GM20000 (cell line): ENCODE measurements at regions not wholly inside any gene's neighbourhood (a gene's known extent, or its start where the extent isn't known, plus 50 kb on each side); places are given as distances from the start of the nearest gene placed in this dataset.
"Not testable (repeated sequence)": the region's sequence is repeated elsewhere in the genome, so short reads cannot be mapped to it uniquely, and the experiment has no call there.

Experiments used
- DNase-seq: peaks from one replicate; pipeline ENCODE4 v3.0.0; 2012; ENCODE audit warnings: low spot score
- TF ChIP-seq, protein P1 (sequence below): IDR thresholded peaks from 2 replicates; pipeline ENCODE4 v1.5.1; 2012; ENCODE audit warnings: mild to moderate bottlenecking, control low read depth; ENCODE audit errors: extremely low read depth, missing control alignments

DNA sequence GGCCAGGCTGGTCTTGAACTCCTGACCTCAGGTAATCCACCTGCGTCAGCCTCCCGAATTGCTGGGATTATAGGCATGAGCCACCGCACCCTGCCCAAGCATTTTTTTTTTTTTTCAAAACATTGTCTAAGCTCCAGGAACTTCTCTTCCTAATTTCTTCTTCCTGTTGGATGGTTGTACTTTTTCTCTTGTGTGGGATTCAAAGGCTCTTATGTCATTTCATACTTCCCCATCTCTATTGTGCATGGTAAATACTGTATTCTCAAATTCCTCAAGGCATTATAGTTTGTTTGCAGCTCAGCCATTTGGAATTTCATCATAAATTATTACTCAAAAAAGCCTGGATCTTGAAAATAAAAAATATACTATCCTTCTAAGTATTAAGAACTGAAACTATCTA, 199.1 kb upstream of the GADL1 start:
- TF ChIP-seq, protein P1, sequence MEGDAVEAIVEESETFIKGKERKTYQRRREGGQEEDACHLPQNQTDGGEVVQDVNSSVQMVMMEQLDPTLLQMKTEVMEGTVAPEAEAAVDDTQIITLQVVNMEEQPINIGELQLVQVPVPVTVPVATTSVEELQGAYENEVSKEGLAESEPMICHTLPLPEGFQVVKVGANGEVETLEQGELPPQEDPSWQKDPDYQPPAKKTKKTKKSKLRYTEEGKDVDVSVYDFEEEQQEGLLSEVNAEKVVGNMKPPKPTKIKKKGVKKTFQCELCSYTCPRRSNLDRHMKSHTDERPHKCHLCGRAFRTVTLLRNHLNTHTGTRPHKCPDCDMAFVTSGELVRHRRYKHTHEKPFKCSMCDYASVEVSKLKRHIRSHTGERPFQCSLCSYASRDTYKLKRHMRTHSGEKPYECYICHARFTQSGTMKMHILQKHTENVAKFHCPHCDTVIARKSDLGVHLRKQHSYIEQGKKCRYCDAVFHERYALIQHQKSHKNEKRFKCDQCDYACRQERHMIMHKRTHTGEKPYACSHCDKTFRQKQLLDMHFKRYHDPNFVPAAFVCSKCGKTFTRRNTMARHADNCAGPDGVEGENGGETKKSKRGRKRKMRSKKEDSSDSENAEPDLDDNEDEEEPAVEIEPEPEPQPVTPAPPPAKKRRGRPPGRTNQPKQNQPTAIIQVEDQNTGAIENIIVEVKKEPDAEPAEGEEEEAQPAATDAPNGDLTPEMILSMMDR: no peak
- DNase-seq: no peak

DNA sequence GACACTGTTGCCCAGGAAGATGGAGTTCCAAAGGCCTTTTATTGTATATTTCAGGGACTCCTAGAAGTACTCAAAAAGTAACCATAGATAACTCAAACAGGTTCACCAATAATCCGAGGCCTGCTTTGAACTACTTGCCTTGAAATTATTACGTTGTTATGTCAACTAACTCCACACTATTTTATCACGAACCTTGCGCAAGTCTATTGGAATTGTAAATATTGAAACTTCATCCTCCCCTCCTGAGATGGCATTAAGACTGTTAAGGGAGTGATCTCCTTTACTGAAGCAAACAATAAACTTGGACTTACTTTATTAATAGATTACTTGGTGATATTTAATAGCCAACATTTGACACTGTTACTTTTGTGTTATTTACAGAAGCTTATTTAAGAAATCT, 199.6 kb upstream of the GADL1 start:
- DNase-seq: no peak
- TF ChIP-seq, protein P1: no peak

DNA sequence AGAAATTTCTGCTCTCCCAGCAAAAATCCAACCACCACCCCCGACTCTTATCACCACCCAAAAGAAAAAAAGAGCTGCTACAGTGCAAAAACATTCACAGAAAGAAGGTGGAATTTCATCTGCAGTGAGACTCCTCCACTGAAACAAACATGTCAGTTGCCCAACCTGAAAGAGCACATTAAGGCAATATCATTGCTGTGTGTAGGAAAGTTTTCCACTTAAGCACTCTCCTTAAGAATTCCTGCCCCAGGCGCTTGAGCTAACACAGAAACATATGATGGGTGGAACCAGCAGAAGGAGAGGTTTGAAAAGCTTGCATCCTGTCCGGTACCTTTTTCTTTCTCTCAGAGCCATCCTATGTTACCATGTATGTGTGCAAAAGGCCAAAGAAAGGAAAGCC, 200.8 kb upstream of the GADL1 start:
- TF ChIP-seq, protein P1: no peak
- DNase-seq: no peak

DNA sequence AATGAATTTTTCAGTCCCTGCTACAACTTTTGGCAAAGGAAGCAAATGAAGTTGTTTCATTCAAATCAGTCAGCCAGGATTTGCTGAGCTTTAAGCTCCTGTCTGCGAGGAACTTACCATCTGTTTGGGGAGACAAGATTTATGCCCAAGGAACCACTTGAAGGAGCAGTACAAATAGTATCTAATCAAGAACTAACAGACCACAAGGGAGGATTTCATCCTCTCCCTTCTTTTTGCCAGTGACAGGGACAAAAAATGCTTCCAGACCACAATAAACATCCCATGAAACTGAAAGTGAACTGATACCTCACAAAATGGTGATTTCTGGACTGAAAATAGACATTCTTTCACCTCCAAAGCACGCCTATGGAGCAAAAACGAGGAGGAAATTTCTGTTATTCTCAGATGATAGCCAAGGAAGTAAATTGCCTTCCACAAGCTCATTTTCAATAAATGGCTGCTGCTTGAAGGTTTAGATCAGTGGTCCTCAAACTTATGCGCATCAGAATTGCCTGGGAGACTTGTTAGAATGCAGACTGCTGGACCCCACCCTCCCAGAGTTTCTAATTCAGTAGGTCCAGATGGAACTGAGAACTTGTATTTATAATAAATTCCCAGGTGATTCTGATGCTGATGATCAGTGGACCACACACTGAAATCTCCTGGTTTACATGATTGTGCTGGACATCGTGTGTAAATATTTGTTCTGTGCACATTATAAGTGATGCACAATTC, 202.4 kb upstream of the GADL1 start:
- TF ChIP-seq, protein P1: no peak
- DNase-seq: no peak

DNA sequence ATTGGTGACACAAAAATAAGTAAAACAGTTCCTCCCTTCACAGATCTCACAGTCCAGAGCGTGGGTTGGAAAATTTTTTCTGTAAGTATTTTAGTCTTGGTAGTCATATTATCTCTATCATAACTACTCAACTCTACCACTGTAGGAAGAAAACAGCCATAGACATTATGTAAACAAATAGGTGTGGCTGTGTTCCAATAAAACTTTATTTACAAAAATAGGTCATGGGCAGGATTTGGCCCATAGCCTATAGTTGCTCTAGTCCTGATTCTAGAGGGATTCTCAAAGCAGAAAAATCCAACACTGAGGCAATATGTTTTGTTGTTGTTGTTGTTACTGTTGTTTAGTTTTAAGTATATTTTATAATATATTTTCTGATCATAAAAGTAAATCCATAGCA, 206.1 kb upstream of the GADL1 start:
- TF ChIP-seq, protein P1: no peak
- no peak for DNase-seq

DNA sequence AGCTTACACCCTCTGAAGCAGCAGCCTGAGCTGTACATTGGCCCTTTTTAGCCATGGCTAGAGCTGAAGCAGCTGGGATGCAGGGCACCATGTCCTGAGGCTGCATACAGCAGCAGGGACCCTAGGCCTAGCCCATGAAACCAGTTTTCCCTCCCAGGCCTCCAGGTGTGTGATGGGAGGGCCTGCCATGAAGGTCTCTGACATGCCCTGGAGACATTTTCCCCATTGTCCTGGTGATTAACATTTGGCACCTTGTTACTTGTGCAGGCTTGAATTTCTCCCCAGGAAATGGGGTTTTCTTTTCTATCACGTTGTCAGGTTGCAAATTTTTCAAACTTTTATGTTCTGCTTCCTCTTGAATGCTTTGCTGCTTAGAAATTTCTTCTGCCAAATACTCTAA, 206.8 kb upstream of the GADL1 start:
- DNase-seq: not testable (repeated sequence)

DNA sequence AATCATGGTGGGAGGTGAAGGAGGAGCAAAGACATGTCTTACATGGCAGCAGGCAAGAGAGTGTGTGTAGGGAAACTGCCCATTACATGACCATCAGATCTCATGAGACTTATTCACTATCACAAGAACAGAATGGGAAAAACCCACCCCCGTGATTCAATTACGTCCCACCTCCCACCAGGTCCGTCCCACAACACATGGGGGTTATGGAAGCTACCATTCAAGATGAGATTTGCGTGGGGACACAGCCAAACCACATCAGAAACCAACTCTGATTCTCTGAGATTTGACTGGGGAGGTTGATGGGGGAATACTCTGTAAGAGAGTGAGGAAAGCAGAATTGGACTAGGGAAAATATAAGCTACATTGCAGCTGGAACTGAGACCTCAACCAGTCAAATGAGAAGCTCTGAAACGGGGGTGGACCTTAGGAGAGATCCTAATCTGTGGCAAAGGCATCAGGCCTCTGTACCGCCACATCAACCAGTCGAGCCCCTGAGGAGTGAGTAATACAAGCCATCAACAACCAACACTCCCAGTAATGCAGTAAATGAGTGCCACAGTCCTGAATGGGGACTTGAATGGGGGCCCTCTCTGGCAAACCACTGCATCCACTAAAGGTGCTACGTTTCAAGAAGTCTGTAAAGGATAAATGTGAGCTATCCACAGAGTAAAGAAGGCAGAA, 207.9 kb upstream of the GADL1 start:
- TF ChIP-seq, protein P1: no peak

DNA sequence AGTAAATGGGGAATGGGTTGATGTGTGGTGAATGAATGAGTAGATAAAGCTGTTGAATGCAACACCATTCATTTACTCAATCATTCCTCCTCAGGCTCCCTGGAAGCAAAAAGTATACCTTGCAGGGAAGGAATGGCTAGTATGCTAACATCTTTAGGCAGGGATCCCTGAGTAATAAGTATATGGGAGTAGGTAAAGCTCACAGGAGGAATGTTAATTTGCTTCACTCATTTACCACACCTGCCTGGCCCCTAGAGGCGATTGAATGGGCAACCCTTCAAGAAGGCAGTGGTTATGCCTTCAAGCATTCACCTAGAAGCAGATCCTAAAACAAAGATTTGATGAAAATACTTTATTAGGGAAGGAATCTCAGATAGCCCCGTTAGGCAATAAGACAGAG, 208.7 kb upstream of the GADL1 start:
- TF ChIP-seq, protein P1: no peak
- DNase-seq: no peak

More for the DNA sequence above, 207.9 kb upstream of the GADL1 start:
- no peak for DNase-seq
